ENCODE measurements at regions not wholly inside any gene's neighbourhood (a gene's known extent, or its start where the extent isn't known, plus 50 kb on each side); places are given as distances from the start of the nearest gene placed in this dataset.
"Not testable (repeated sequence)": the region's sequence is repeated elsewhere in the genome, so short reads cannot be mapped to it uniquely, and the experiment has no call there.

- WGBS, 2 donors = 81 to 86% methylated on average over 2 of the region's 2 CpGs
- Histone ChIP-seq H3K36me3 (no peaks in the 10 kb centered on the region), H3K9me3 (no peaks in the 10 kb centered on the region), H3K4me3 (no peak overlapping the region), H3K4me1 (no peaks in the 10 kb centered on the region), H3K27me3 (no peaks in the 10 kb centered on the region), H3K27ac (no peak overlapping the region)
- ATAC-seq (peak in 3 of 4 donors; percentile 29 to 49 (median 44)), DNase-seq (no peak), FAIRE-seq (no peak)
- intact Hi-C loops (cut with DNase I) = no loop called here
- no peak for TF ChIP-seq CTCF (IDR thresholded peaks at IDR 0.05)
These were observed 213.8 kb downstream of the KCTD12 start for GRCh38 chr13:76672420-76672819.

GRCh38 chr13:76668716-76669115 is 217.5 kb downstream of the KCTD12 start:
- intact Hi-C loops (cut with DNase I) = no loop called here
- no peak for TF ChIP-seq CTCF (IDR thresholded peaks at IDR 0.05)
- Histone ChIP-seq H3K36me3 (no peaks in the 10 kb centered on the region), H3K4me1 (no peaks in the 10 kb centered on the region), H3K27me3 (no peaks in the 10 kb centered on the region), H3K4me3 (no peak overlapping the region), H3K9me3 (no peaks in the 10 kb centered on the region), H3K27ac (no peak overlapping the region)
- no peak for DNase-seq
- ATAC-seq = no peak
- WGBS, 2 donors = 74 to 81% methylated on average over 5 of the region's 5 CpGs
- no peak for FAIRE-seq

- H3K4me3 ChIP-seq = no peak overlapping the region
- no peaks in the 10 kb centered on the region for H3K9me3 ChIP-seq
- no peak for TF ChIP-seq CTCF (IDR thresholded peaks at IDR 0.05)
- intact Hi-C loops (cut with DNase I) = no loop called here
- DNase-seq = no peak
- no peaks in the 10 kb centered on the region for H3K27me3 ChIP-seq
- H3K36me3 ChIP-seq = no peaks in the 10 kb centered on the region
- no peak for ATAC-seq
- no peak for FAIRE-seq
- H3K4me1 ChIP-seq = no peaks in the 10 kb centered on the region
- H3K27ac ChIP-seq = no peak overlapping the region
- 57 to 64% methylated on average over 2 of the region's 2 CpGs for WGBS, 2 donors
These were observed 218.1 kb downstream of the KCTD12 start for GRCh38 chr13:76668141-76668540.

- no peak for TF ChIP-seq CTCF (IDR thresholded peaks at IDR 0.05)
- no peaks in the 10 kb centered on the region for H3K27me3 ChIP-seq
- intact Hi-C loops (cut with DNase I) = no loop called here
- H3K9me3 ChIP-seq = no peaks in the 10 kb centered on the region
- ATAC-seq (peak in 3 of 4 donors; percentile 53 to 68 (median 59)), FAIRE-seq (no peak), DNase-seq (no peak)
- no peaks in the 10 kb centered on the region for H3K4me1 ChIP-seq
- no peaks in the 10 kb centered on the region for H3K36me3 ChIP-seq
- no peak overlapping the region for H3K4me3 ChIP-seq
- no peak overlapping the region for H3K27ac ChIP-seq
These were observed 218.7 kb downstream of the KCTD12 start for GRCh38 chr13:76667551-76667950.

- TF ChIP-seq CTCF (IDR thresholded peaks at IDR 0.05) = no peak
- ATAC-seq = peak in 3 of 4 donors; percentile 51 to 76 (median 67)
- intact Hi-C loops (cut with DNase I) = no loop called here
These were observed 222.4 kb downstream of the KCTD12 start for GRCh38 chr13:76663592-76664335.

GRCh38 chr13:76659074-76659473 is 227.1 kb downstream of the KCTD12 start:
- DNase-seq; FAIRE-seq; H3K27me3 ChIP-seq; H3K4me3 ChIP-seq; H3K27ac ChIP-seq; H3K36me3 ChIP-seq; intact Hi-C loops (cut with DNase I); H3K9me3 ChIP-seq; ATAC-seq; H3K4me1 ChIP-seq: not testable (repeated sequence)
- WGBS, 2 donors = 84 to 86% methylated on average over 7 of the region's 7 CpGs

More at GRCh38 chr13:76663592-76664335, 222.4 kb downstream of the KCTD12 start:
- 46 to 52% methylated on average over 4 of the region's 4 CpGs for WGBS, 2 donors
- no peaks in the 10 kb centered on the region for H3K27me3 ChIP-seq
- no peaks in the 10 kb centered on the region for H3K4me1 ChIP-seq
- FAIRE-seq = no peak
- H3K4me3 ChIP-seq = no peak overlapping the region
- H3K27ac ChIP-seq = no peak overlapping the region
- DNase-seq = no peak
- H3K36me3 ChIP-seq = no peaks in the 10 kb centered on the region
- no peaks in the 10 kb centered on the region for H3K9me3 ChIP-seq
